A673 (cell line): ENCODE measurements at regions not wholly inside any gene's neighbourhood (a gene's known extent, or its start where the extent isn't known, plus 50 kb on each side); places are given as distances from the start of the nearest gene placed in this dataset.

ENCODE experiments used
- CTCF ChIP-seq: fragments of 300-800, 200-600 bp; sonication (generic); conservative IDR thresholded peaks from 2 replicates; pipeline ENCODE4 v1.5.1; 2017; ENCODE audit warnings: low read depth, mild to moderate bottlenecking, antibody characterized with exemption, low read length, moderate library complexity, mixed read lengths
- EZH2 ChIP-seq: fragments of 200-600 bp; sonication (generic); IDR thresholded peaks from 2 replicates; pipeline ENCODE4 v1.6.1; 2017; ENCODE audit warnings: borderline replicate concordance, low read depth, mild to moderate bottlenecking, mixed read lengths, antibody characterized with exemption, low read length; ENCODE audit not compliant: poor library complexity, severe bottlenecking

DNA sequence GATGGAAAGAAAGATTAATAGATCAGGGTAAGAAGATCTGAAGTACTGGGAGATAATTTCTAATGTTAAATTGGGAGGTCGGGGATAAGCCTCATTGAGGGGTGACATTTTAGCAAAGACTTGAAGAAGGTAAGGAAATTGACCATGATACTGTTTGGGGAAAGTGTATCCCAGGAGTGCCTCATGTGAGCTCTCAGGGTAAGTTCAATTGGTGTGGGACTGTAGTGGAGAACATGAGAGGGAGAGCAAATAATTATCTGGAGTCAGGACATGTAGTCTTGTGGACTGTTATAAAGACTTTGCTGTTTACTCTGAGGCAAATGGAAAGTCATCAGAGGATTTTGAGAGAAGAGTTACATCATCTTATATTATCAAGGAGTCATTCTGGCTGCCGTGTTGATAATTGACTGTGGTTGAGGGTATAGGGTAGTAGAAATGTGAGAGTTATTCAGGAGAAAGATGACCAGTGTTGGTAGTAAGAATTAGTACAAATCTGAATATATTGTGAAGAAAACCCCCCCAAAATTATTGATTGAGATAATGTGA, 624.4 kb downstream of the ADCYAP1 start:
- TF ChIP-seq CTCF (no peak), EZH2 (no peak)
